ENCODE measurements at regions not wholly inside any gene's neighbourhood (a gene's known extent, or its start where the extent isn't known, plus 50 kb on each side); places are given as distances from the start of the nearest gene placed in this dataset.

DNA sequence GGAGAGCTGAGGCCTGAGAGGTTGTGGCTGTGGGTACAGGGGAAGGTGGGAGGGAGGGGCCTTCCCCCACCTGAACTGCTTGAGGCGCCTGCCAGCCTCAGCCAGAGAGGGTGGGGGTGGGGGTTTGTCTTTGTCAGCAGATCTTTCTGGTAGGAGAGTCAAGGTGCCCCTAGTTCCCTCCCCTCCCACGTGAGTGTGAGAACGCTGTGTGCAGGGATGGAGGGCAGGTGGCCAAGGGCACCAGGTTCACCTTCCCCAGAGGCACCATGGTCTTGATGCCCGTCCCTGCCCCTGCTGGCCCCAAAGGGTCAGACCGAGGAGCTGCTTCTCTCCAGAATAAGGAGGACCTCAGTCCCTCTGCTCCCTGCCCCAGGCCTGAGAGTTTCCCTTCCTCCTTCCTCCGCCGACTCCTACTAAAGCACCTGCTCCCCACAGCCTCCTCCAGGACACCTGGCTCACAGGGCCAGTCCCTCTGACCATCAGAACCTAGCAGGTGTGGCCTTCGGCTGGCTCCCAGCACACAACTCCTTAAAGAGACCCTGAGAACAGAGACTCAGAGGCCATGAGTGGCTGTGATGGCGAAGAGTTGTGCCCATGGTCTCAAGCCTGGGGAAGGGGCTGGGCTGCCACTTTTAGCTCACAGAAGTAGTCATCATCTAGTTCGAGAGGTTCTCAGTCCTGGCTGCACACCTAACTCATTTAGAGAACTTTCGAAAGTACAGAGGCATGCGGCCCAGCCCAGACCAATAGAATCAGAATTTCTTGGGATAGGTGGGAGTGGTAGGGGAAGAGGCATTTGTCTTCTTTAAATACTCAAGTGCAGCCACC, 113.2 kb upstream of the LHX1 start:
- TF ChIP-seq, protein P1, sequence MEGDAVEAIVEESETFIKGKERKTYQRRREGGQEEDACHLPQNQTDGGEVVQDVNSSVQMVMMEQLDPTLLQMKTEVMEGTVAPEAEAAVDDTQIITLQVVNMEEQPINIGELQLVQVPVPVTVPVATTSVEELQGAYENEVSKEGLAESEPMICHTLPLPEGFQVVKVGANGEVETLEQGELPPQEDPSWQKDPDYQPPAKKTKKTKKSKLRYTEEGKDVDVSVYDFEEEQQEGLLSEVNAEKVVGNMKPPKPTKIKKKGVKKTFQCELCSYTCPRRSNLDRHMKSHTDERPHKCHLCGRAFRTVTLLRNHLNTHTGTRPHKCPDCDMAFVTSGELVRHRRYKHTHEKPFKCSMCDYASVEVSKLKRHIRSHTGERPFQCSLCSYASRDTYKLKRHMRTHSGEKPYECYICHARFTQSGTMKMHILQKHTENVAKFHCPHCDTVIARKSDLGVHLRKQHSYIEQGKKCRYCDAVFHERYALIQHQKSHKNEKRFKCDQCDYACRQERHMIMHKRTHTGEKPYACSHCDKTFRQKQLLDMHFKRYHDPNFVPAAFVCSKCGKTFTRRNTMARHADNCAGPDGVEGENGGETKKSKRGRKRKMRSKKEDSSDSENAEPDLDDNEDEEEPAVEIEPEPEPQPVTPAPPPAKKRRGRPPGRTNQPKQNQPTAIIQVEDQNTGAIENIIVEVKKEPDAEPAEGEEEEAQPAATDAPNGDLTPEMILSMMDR (IDR thresholded peaks at IDR 0.05; ENCODE audit: partially characterized antibody, unreplicated experiment) = no peak
- no peaks in the 10 kb centered on the region for H3K9me3 Mint-ChIP-seq (ENCODE audit: unreplicated experiment)
- peaks cover 9% of the 10 kb centered on the region for H3K27me3 Mint-ChIP-seq (ENCODE audit: unreplicated experiment)
- DNase-seq = no peak
- H3K27ac Mint-ChIP-seq (ENCODE audit: unreplicated experiment) = no peak overlapping the region
- no peak overlapping the region for H3K4me3 Mint-ChIP-seq (ENCODE audit: unreplicated experiment)
- H3K4me1 Mint-ChIP-seq (ENCODE audit: low read depth, unreplicated experiment) = no peaks in the 10 kb centered on the region
- H3K36me3 Mint-ChIP-seq (ENCODE audit: unreplicated experiment) = no peaks in the 10 kb centered on the region

DNA sequence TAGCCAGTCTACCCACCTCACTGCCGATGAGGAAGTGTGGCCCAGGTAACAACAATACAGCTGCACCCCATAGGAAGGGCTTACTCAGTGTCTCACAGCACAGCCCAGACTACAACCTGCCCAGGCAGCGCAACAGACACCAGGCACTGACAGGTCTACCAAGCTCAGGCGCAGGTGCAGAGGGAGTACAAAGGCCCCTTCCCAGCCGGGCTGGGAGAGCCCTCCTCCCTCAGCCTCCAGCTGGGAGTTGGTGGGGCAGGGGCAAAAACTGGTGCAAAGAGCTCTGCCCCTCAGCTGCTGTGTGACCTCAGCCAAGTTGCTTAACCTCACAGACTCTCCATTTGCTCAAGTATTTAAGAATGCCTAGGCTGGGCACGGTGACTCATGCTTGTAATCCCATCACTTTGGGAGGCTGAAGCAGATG, 112.6 kb upstream of the LHX1 start:
- no peaks in the 10 kb centered on the region for H3K36me3 Mint-ChIP-seq (ENCODE audit: unreplicated experiment)
- TF ChIP-seq, protein P1 (IDR thresholded peaks at IDR 0.05; ENCODE audit: partially characterized antibody, unreplicated experiment) = no peak
- peaks cover 8% of the 10 kb centered on the region for H3K27me3 Mint-ChIP-seq (ENCODE audit: unreplicated experiment)
- no peak overlapping the region for H3K27ac Mint-ChIP-seq (ENCODE audit: unreplicated experiment)
- H3K4me1 Mint-ChIP-seq (ENCODE audit: low read depth, unreplicated experiment) = no peaks in the 10 kb centered on the region
- DNase-seq = no peak
- no peak overlapping the region for H3K4me3 Mint-ChIP-seq (ENCODE audit: unreplicated experiment)
- H3K9me3 Mint-ChIP-seq (ENCODE audit: unreplicated experiment) = no peaks in the 10 kb centered on the region

DNA sequence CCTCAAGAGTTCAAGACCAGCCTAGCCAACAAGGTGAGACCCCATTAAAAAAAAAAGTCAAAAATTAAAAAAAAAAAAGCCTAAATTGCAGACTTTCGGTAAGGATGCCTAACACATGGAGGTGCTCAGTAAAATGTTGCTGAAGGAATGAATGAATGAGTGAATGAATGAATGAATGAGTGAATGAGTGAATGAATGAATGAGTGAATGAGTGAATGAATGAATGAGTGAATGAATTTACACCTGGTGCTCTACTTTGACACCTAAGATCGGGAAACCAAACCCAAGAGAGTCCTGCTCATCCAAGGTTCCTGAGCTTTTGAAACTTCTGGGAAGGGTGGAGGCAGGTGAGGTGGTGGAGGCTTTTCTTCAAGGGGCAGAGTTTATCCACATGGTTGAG, 112.2 kb upstream of the LHX1 start:
- no peaks in the 10 kb centered on the region for H3K36me3 Mint-ChIP-seq (ENCODE audit: unreplicated experiment)
- no peak overlapping the region for H3K27ac Mint-ChIP-seq (ENCODE audit: unreplicated experiment)
- no peak for DNase-seq
- H3K9me3 Mint-ChIP-seq (ENCODE audit: unreplicated experiment) = no peaks in the 10 kb centered on the region
- no peak overlapping the region for H3K4me3 Mint-ChIP-seq (ENCODE audit: unreplicated experiment)
- TF ChIP-seq, protein P1 (IDR thresholded peaks at IDR 0.05; ENCODE audit: partially characterized antibody, unreplicated experiment) = no peak
- H3K27me3 Mint-ChIP-seq (ENCODE audit: unreplicated experiment) = peaks cover 6% of the 10 kb centered on the region
- H3K4me1 Mint-ChIP-seq (ENCODE audit: low read depth, unreplicated experiment) = no peaks in the 10 kb centered on the region

DNA sequence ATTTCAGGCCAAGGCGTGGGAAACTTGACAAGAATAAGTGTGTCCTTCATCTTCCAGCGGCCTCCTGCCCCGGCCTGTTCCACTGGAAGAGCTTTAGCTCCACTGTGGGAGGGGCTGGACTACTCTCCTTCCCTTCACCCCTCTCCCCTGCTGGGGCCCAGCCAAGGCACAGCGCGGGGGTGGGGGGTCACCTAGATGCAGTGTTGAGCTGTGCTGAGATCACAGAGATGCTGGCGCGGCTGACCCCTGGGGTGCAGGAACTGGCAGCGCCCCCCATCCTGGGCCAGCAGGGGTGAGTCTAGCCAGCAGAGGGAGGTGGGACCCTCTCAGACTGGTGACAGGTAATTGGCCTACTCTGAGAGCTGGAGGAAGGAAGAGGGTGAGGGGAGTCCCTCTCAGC, 111.8 kb upstream of the LHX1 start:
- H3K9me3 Mint-ChIP-seq (ENCODE audit: unreplicated experiment) = no peaks in the 10 kb centered on the region
- H3K27ac Mint-ChIP-seq (ENCODE audit: unreplicated experiment) = no peak overlapping the region
- peaks cover 6% of the 10 kb centered on the region for H3K27me3 Mint-ChIP-seq (ENCODE audit: unreplicated experiment)
- H3K4me1 Mint-ChIP-seq (ENCODE audit: low read depth, unreplicated experiment) = no peaks in the 10 kb centered on the region
- no peak overlapping the region for H3K4me3 Mint-ChIP-seq (ENCODE audit: unreplicated experiment)
- no peak for DNase-seq
- TF ChIP-seq, protein P1 (IDR thresholded peaks at IDR 0.05; ENCODE audit: partially characterized antibody, unreplicated experiment) = no peak
- H3K36me3 Mint-ChIP-seq (ENCODE audit: unreplicated experiment) = no peaks in the 10 kb centered on the region

DNA sequence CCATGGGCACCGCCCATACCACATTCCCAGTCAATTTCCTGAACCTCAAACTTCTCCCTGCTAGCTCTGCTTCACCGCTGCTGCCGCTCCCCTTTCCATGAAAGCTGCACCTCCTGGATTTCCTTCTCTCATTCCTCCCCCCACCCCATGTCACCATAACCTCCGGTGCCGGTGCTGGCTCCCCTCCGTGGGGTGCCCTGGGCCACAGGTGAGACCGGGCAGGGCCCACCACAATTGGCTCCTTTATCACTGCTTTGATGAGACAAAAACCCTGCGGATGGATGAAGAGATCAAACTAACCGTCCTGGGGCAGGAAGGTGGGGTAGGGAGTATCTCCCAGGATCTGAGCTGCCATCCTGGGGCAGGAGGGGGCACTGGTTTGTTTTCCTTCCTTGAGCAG, 111.3 kb upstream of the LHX1 start:
- TF ChIP-seq, protein P1 (IDR thresholded peaks at IDR 0.05; ENCODE audit: partially characterized antibody, unreplicated experiment) = no peak
- Mint-ChIP-seq H3K36me3 (ENCODE audit: unreplicated experiment) (no peaks in the 10 kb centered on the region), H3K9me3 (ENCODE audit: unreplicated experiment) (no peaks in the 10 kb centered on the region), H3K4me1 (ENCODE audit: low read depth, unreplicated experiment) (no peaks in the 10 kb centered on the region), H3K4me3 (ENCODE audit: unreplicated experiment) (no peak overlapping the region), H3K27me3 (ENCODE audit: unreplicated experiment) (peaks cover 6% of the 10 kb centered on the region), H3K27ac (ENCODE audit: unreplicated experiment) (no peak overlapping the region)
- no peak for DNase-seq

Data from glutamatergic neuron (in vitro differentiated cells).